Body of pancreas (tissue), 4 donors: ENCODE measurements at regions not wholly inside any gene's neighbourhood (a gene's known extent, or its start where the extent isn't known, plus 50 kb on each side); places are given as distances from the start of the nearest gene placed in this dataset.

ENCODE experiments used
- CTCF ChIP-seq, 7 experiments: fragments of 450-650 bp in 4 of 7; fragments of 200-600 bp in 3 of 7; sonication (generic) in 3 of 7; IDR thresholded peaks; one replicate each; pipeline ENCODE4 v1.5.1; 2016 to 2019; ENCODE audit warnings: antibody characterized with exemption in 7 of 7
- POLR2A ChIP-seq, 3 donors: fragments of 450-650 bp; IDR thresholded peaks; one replicate each; pipeline ENCODE4 v1.6.1; 2016; ENCODE audit warnings: antibody characterized with exemption in 3 of 3, mild to moderate bottlenecking in 2 of 3

- no peak for TF ChIP-seq CTCF (IDR thresholded peaks at IDR 0.05)
- no peak for TF ChIP-seq POLR2A (IDR thresholded peaks at IDR 0.05)
These were observed 471.8 kb upstream of the CHST9 start for GRCh38 chr18:27656905-27657304.
